Mucosa of rectum (tissue), 2 donors: ENCODE measurements at regions not wholly inside any gene's neighbourhood (a gene's known extent, or its start where the extent isn't known, plus 50 kb on each side); places are given as distances from the start of the nearest gene placed in this dataset.

ENCODE experiments used
- H3K27ac ChIP-seq, 2 donors: one replicate each; pipeline ENCODE4 v1.7.0; 2013; ENCODE audit warnings: inconsistent platforms in 2 of 2, low read depth in 2 of 2, low read length in 2 of 2
- H3K27me3 ChIP-seq, 2 donors: one replicate each; pipeline ENCODE4 v1.7.0; 2013; ENCODE audit warnings: low read length in 2 of 2; ENCODE audit not compliant: control insufficient read depth in 2 of 2, insufficient read depth in 2 of 2
- H3K36me3 ChIP-seq, 2 donors: one replicate each; pipeline ENCODE4 v1.7.0; 2013; ENCODE audit warnings: low read length in 2 of 2; ENCODE audit not compliant: control insufficient read depth in 2 of 2, insufficient read depth in 2 of 2
- H3K4me1 ChIP-seq, 2 donors: one replicate each; pipeline ENCODE4 v1.7.0; 2013; ENCODE audit warnings: low read length in 2 of 2, mild to moderate bottlenecking in 1 of 2; ENCODE audit not compliant: control insufficient read depth in 2 of 2, insufficient read depth in 2 of 2
- H3K4me3 ChIP-seq, 2 donors: one replicate each; pipeline ENCODE4 v1.7.0; 2013; ENCODE audit warnings: low read length in 2 of 2
- H3K9ac ChIP-seq, 2 donors: one replicate each; pipeline ENCODE4 v1.7.0; 2013; ENCODE audit warnings: low read length in 2 of 2, low read depth in 1 of 2, mild to moderate bottlenecking in 1 of 2
- H3K9me3 ChIP-seq, 2 donors: one replicate each; pipeline ENCODE4 v1.7.0; 2013; ENCODE audit warnings: low read length in 2 of 2; ENCODE audit not compliant: control insufficient read depth in 2 of 2
- donor health status: healthy.
- donor health status: Normal muscosa, but diverticular disease.

GRCh38 chr2:239780236-239780994 lies 244.7 kb downstream of the NDUFA10 start:
- H3K4me3 ChIP-seq, result no peak overlapping the region
- H3K9me3 ChIP-seq, result no peaks in the 10 kb centered on the region
- H3K4me1 ChIP-seq, result no peaks in the 10 kb centered on the region
- H3K27ac ChIP-seq, result no peak overlapping the region
- H3K36me3 ChIP-seq, result no peaks in the 10 kb centered on the region
- no peak overlapping the region for H3K9ac ChIP-seq
- H3K27me3 ChIP-seq, result no peaks in the 10 kb centered on the region

DNA sequence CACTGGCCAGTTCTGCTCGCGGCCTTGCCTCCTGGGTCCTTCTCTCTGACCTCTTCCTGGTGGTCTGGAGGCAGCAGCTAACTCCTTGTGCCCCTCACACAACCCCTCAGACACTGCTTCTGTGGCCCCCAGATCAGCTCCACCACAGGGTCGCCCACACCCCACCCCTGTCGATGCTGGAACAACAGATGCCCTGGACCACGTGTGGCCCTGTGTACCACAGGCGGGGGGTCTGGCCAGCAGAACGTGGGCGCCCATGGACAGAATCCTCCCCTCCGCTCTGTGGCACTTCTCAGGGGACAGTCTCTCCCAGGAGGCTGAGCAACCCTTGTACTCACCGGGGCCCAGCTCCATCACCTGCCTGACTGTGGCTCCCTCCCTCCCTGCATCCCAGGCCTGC lies 245.6 kb downstream of the NDUFA10 start:
- H3K9ac ChIP-seq, result no peak overlapping the region
- no peak overlapping the region for H3K4me3 ChIP-seq
- H3K27me3 ChIP-seq, result no peaks in the 10 kb centered on the region
- no peaks in the 10 kb centered on the region for H3K36me3 ChIP-seq
- H3K27ac ChIP-seq, result no peak overlapping the region
- no peaks in the 10 kb centered on the region for H3K9me3 ChIP-seq
- H3K4me1 ChIP-seq, result no peaks in the 10 kb centered on the region

GRCh38 chr2:239778861-239779558 lies 246.1 kb downstream of the NDUFA10 start:
- H3K9ac ChIP-seq, result no peak overlapping the region
- H3K27ac ChIP-seq, result no peak overlapping the region
- H3K27me3 ChIP-seq, result no peaks in the 10 kb centered on the region
- H3K4me1 ChIP-seq, result no peaks in the 10 kb centered on the region
- no peak overlapping the region for H3K4me3 ChIP-seq
- no peaks in the 10 kb centered on the region for H3K36me3 ChIP-seq
- no peaks in the 10 kb centered on the region for H3K9me3 ChIP-seq

GRCh38 chr2:239778042-239778851 lies 246.9 kb downstream of the NDUFA10 start:
- Histone ChIP-seq H3K27me3 (no peaks in the 10 kb centered on the region), H3K36me3 (no peaks in the 10 kb centered on the region), H3K27ac (no peak overlapping the region), H3K9me3 (no peaks in the 10 kb centered on the region), H3K4me3 (no peak overlapping the region), H3K4me1 (no peaks in the 10 kb centered on the region), H3K9ac (no peak overlapping the region)

DNA sequence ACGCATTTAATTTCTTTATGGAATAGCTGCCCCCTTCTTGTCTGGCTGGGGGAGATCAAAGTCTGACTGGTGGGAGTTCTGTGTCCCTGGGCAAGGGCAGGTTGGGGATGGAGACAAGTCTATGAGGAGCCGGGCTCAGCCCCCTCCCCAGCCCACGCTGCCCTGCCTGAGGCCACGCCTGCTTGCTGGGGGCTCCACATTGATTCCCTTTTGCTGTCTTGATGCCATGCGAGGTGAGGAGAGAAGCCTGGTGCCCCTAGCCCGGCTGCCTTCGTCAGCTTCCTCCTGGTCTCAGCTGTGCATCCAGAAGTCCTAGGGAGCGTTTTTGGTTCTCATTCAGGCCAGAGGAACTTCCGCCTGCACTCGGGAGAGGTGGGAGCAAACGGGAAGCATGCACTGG lies 247.9 kb downstream of the NDUFA10 start:
- H3K27me3 ChIP-seq, result no peaks in the 10 kb centered on the region

GRCh38 chr2:239776436-239777005 lies 248.6 kb downstream of the NDUFA10 start:
- Histone ChIP-seq H3K27ac (no peak overlapping the region), H3K4me3 (no peak overlapping the region), H3K9ac (no peak overlapping the region), H3K9me3 (peaks cover 0 to 4% of the 10 kb centered on the region in 2 donors), H3K27me3 (no peaks in the 10 kb centered on the region), H3K36me3 (no peaks in the 10 kb centered on the region), H3K4me1 (no peaks in the 10 kb centered on the region)

More for the DNA sequence above, 247.9 kb downstream of the NDUFA10 start:
- Histone ChIP-seq H3K27ac (no peak overlapping the region), H3K36me3 (no peaks in the 10 kb centered on the region), H3K4me1 (no peaks in the 10 kb centered on the region), H3K9ac (no peak overlapping the region), H3K9me3 (no peaks in the 10 kb centered on the region), H3K4me3 (no peak overlapping the region)

DNA sequence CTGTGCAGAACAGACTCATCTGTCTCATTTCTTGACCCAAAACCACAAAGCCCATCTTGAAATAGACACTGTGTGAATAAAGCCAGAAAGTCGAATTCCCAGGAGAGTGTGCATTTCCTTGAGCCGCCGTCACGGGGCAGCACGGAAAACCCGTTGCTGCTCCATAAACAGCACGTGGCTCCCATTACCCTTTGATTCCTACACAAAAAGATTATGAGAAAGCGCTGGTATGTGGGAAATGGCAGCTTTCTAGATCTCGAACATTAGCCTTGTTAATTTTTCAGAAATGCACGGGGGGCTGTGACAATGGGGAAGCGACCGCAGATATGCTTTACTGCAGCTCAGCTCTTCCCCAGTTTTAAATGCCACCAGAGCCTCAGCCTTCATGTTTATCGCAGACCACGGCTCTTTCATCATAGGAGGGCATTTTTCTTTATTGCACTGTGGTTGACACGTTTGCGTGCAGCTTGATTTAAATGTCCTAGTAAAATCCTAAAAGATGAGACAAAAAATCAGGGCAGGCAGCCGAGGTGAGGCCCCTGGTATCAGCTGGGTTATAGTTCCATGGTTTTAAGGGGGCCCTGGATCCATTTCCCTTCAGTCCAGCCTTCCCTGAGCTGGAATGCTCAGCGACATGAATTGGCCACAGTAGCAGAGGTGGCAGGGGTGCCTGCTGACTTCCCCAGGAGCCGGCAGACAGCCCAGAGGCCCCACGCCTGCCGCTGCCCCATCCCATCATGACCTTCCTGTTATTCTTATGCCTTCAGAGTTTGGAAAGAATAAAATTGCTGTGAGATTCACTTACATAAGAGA lies 249.3 kb downstream of the NDUFA10 start:
- Histone ChIP-seq H3K9ac (no peak overlapping the region), H3K4me1 (no peaks in the 10 kb centered on the region), H3K27me3 (no peaks in the 10 kb centered on the region), H3K9me3 (peaks cover 0 to 4% of the 10 kb centered on the region in 2 donors), H3K4me3 (no peak overlapping the region), H3K27ac (no peak overlapping the region), H3K36me3 (no peaks in the 10 kb centered on the region)

DNA sequence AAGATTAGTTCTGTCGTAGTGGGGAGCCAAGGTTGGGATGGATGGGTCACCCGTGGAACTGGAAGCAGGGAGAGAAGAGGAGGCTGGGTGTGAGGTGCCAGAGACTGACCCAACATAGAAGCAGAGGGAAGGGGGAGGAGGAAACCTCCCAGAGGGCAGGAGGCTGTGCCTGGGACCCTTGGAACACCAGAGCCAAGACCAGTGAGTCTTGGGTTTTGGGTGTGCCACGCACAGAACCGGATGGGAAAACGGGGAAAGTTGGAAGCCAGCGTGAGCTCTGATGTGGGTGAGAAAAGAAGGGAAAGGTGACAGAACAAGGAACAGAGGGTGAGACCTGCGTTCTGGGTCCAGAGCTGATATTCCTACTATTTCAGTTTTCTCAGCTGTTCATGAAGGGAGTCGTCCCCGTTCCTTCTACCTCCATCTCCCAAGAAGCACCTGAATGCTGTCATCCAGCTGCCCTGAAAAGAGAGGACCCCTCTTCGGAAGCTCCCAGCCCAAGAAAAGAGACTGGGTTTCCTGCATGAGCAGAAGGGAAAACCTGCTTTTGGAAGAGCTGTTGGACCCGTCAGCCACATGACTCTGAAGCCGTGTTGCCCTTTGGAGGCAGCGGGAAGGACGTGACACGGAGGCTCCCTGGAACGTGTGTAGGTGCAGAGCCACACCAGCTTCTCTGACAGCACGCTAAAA lies 250.1 kb downstream of the NDUFA10 start:
- no peaks in the 10 kb centered on the region for H3K4me1 ChIP-seq
- H3K9ac ChIP-seq, result no peak overlapping the region
- H3K27ac ChIP-seq, result no peak overlapping the region
- H3K4me3 ChIP-seq, result no peak overlapping the region
- H3K36me3 ChIP-seq, result no peaks in the 10 kb centered on the region
- no peaks in the 10 kb centered on the region for H3K27me3 ChIP-seq
- H3K9me3 ChIP-seq, result peaks cover 0 to 4% of the 10 kb centered on the region in 2 donors

DNA sequence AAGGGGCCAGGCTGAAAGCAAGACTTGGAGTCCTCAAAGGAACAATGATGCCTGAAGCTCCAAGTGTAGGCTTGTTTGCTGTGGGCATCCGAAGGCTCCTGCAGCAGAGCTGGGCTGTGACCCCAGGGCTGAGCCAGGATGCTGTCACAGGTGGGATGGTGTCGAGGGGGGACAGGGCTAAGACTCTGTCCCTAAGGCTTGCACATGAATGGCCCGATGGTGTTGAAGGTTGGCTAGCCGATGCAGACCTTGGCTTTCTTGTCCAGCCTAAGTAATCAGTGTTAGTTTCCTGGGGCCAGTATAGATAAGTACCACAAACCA lies 251.0 kb downstream of the NDUFA10 start:
- no peaks in the 10 kb centered on the region for H3K4me1 ChIP-seq
- H3K9me3 ChIP-seq, result peaks cover 0 to 4% of the 10 kb centered on the region in 2 donors
- no peak overlapping the region for H3K27ac ChIP-seq
- no peaks in the 10 kb centered on the region for H3K36me3 ChIP-seq
- no peak overlapping the region for H3K4me3 ChIP-seq
- H3K9ac ChIP-seq, result no peak overlapping the region
- H3K27me3 ChIP-seq, result no peaks in the 10 kb centered on the region
